ENCODE measurements at regions not wholly inside any gene's neighbourhood (a gene's known extent, or its start where the extent isn't known, plus 50 kb on each side); places are given as distances from the start of the nearest gene placed in this dataset.

GRCh38 chr2:43055086-43055912, 171.1 kb downstream of the ZFP36L2 start:
- no peak for DNase-seq (ENCODE audit: low spot score)

DNA sequence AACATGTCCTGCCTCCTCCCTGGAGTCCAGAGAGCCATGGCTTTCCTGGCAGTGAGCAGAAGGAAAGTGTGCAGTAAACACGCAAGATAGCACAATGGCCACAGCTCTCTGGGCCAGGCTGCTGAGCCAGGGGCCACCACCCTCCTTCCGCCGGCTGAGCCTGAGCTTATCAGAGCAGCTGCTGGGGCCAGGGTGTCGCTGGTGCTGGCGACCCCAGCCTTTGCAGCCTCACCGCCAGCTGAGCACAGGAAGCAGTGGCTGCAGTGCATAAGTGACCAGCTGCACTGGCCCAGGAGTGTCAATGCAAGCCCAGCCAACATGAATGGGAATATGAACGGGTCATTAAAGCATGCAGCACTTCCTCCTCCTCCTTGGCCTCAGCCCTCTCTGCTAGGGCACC, 172.0 kb downstream of the ZFP36L2 start:
- DNase-seq (ENCODE audit: low spot score), result no peak

GRCh38 chr2:43052944-43053306, 173.5 kb downstream of the ZFP36L2 start:
- DNase-seq (ENCODE audit: low spot score), result no peak

- DNase-seq (ENCODE audit: low spot score), result no peak
These were observed 174.0 kb downstream of the ZFP36L2 start for GRCh38 chr2:43052204-43052943.

DNA sequence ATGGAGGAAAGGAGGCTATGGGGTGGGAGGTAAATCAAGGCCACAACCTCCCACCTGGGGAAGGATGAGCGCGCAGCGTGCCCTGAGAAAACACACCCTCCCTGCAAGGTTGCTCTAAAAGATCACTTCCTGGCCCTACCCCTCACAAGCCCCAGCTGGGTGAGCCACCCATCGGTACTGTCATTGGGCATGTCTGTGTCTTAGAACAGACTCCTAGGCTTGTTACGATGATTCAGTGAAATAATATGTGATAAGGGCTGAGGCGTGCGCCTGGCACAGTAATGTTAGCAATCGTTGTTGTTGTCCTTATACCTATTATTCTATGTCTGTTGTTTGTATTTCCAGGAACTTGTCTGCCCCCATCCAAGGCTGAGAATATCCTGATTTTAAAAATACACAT, 175.1 kb downstream of the ZFP36L2 start:
- DNase-seq (ENCODE audit: low spot score), result no peak

DNA sequence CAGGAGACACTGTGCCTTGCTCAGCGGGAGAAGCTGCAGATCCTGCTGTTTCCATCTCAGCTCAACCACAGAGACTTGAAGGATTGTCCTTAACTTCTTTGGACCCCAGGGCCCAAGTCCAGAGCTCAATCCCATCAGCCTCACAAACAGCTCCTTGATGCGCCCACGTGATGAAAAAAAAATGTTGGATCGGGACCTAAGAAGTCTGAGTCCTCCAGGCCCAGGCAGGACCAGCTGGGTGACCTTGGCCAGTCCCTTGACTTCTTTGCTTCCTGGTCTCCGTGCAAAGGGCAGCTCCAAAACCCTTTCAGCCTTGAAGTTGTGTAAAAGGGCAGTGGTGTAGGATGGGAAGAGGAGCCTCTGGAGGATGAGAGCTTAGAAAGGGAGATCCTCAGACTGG, 175.5 kb downstream of the ZFP36L2 start:
- DNase-seq (ENCODE audit: low spot score), result no peak

- DNase-seq (ENCODE audit: low spot score), result no peak
These were observed 176.3 kb downstream of the ZFP36L2 start for GRCh38 chr2:43049836-43050801.

- no peak for DNase-seq (ENCODE audit: low spot score)
These were observed 179.1 kb downstream of the ZFP36L2 start for GRCh38 chr2:43047187-43047780.

DNA sequence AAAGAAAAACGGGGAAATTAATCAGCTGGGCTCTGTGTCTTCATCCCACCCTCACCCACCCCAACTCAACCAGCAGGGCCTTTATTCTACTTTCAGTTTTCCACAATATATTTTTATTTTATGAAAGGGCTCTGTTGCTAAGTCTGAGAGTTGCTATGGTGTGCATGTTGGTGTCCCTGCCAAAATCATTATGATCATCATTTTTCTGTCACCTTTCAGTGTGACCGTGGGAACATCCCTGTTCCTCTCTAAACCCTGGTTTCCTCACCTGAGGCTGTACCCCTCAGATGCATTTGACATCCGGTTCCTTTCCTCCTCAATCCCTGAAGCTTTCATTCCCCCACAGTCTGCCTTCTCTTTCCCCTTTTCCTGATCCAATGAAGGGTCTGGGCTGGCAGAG, 180.5 kb downstream of the ZFP36L2 start:
- DNase-seq (ENCODE audit: low spot score), result no peak

GRCh38 chr2:43044093-43044681, 182.2 kb downstream of the ZFP36L2 start:
- no peak for DNase-seq (ENCODE audit: low spot score)

DNA sequence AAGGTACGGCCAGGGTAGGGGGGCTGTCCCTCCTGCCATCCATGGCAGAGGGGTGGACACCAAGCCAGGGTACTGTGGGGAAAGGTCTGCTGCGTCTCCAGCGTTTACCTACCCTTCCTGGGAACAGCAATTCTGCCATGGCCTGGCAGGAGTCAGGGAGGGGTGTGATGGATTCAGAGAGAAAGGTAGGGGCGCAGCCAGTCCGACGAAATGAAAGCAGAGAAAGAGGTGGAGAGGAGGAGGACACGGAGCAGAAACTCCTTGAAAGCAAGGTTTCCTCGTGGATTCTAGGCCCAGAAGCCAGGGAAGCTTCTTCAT, 182.9 kb downstream of the ZFP36L2 start:
- DNase-seq (ENCODE audit: low spot score), result no peak

- no peak for DNase-seq (ENCODE audit: low spot score)
These were observed 184.6 kb downstream of the ZFP36L2 start for GRCh38 chr2:43041661-43042360.

DNA sequence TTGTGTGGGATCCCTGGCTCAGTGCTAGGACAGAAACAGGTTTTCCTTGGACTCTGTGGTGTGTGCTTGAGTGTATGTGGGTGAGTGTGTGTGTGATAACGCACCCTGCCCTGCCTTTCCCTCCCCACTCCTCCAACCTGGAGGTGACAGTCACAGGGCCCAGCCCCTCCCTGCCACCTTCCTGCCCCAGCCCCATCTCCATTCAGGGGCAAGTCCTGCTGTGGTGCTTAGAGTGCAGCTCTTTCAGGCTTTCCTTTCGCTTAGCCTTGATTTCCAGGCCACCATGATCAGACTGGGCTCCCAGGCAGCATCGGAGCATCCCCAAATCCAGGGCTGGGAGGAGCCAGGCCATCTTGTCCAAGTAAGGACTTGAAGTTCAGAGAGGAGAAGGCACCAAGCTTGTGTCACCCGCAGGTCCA, 185.2 kb downstream of the ZFP36L2 start:
- DNase-seq (ENCODE audit: low spot score), result no peak

DNA sequence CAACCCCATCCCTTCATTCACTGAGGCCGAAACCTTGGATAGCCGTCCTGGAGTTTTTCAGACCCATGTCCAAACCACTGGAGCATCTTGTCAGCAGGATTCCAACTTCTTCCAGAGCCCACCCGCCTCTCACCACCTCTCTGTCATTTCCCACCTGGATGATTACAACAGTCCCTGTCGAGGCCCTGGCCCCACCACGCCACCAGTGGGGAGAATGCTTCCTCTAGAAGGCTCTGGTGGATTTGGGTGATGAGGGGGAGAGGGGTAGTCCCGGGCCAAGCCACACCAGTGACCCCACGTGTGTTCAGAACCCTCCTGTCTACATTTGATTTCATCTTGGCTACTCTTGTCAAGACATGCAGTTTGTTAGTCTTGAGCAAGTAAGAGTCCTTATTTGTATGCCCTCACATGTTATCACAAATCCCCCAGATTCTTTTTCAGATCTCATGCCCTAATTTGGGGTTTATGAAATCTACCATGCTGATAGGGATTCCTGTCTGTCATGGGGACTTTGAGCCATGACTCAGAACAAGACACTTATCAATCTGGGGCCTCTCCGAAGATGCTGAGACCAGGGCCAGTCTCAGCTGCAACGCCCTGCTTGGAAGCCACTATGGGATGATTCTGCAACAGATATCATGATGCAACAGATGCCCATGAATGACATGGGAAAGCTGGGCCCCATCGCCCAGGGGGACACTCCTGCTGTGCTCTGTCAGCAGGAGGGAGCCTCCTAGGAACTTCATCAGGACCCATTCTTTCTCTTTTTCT, 186.1 kb downstream of the ZFP36L2 start:
- no peak for DNase-seq (ENCODE audit: low spot score)

- no peak for DNase-seq (ENCODE audit: low spot score)
These were observed 186.9 kb downstream of the ZFP36L2 start for GRCh38 chr2:43039376-43040080.

DNA sequence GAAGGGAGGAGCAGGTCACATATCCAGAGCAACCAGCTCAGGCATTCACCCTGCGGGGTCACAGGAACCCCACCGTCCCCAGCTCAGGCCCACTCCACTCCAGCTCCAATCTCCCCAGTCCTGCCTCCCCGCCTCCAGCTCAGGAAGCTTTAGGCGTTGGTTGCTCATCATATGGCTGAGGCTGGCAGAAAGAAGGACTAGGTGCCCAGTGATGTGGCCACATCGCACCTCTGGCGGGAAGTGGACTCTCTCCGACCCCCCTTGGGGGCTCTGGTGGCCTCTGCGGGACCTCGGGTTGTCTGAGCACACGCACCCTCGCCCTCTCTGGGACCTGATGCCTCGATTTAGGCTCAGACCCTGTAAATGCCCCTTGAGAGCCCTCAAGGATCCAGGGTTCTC, 187.7 kb downstream of the ZFP36L2 start:
- DNase-seq (ENCODE audit: low spot score), result no peak

GRCh38 chr2:43038034-43038695, 188.2 kb downstream of the ZFP36L2 start:
- no peak for DNase-seq (ENCODE audit: low spot score)

DNA sequence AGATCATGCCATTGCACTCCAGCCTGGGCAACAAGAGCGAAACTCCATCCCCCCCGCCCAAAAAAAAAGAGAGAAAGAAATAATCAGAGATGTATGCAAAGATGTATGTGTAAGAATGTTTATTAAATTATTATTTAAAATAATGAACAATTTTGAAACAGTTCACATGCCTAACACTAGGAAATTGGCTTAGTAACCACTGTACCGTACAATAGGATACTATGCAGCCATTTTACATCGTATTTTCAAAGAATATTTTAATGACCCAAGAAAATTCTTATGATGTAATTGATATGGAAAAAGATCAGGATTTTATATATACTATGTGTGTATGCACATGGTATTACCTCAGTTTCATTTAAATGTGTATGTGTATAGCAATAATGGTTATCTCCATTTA, 190.5 kb downstream of the ZFP36L2 start:
- DNase-seq (ENCODE audit: low spot score), result no peak

DNA sequence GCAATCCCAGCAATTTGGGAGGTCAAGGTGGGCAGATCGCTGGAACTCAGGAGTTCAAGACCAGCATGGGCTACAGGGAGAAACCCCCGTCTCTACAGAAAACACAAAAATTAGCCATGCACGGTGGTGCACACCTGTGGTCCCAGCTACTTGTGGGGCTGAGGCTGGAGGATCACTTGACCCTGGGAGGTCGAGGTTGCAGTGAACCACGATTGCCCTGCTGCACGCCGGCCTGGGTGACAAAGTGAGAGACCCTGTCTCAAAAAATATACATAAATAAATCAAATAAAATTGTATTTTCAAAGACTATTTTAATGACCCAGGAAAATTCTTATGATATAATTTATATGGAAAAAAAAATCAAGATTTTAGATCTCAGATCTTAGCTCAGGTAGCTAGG, 191.5 kb downstream of the ZFP36L2 start:
- no peak for DNase-seq (ENCODE audit: low spot score)

All from hematopoietic multipotent progenitor cell treated with erythropoietin and hydrocortisone succinate and interleukin-3 and kit ligand, for 15 days (in vitro differentiated cells).